ENCODE measurements at regions not wholly inside any gene's neighbourhood (a gene's known extent, or its start where the extent isn't known, plus 50 kb on each side); places are given as distances from the start of the nearest gene placed in this dataset.

GRCh38 chr9:14007190-14007769 is 306.7 kb downstream of the NFIB start:
- DNase-seq (ENCODE audit: low read depth) = no peak
- no peak for TF ChIP-seq CTCF (conservative IDR thresholded peaks at IDR 0.05; ENCODE audit: low read depth, low read length)
- no peak overlapping the region for H3K4me3 ChIP-seq (ENCODE audit: low read depth, low read length)

GRCh38 chr9:14006386-14007187 is 307.4 kb downstream of the NFIB start:
- no peak for TF ChIP-seq CTCF (conservative IDR thresholded peaks at IDR 0.05; ENCODE audit: low read depth, low read length)
- DNase-seq (ENCODE audit: low read depth) = no peak
- no peak overlapping the region for H3K4me3 ChIP-seq (ENCODE audit: low read depth, low read length)

DNA sequence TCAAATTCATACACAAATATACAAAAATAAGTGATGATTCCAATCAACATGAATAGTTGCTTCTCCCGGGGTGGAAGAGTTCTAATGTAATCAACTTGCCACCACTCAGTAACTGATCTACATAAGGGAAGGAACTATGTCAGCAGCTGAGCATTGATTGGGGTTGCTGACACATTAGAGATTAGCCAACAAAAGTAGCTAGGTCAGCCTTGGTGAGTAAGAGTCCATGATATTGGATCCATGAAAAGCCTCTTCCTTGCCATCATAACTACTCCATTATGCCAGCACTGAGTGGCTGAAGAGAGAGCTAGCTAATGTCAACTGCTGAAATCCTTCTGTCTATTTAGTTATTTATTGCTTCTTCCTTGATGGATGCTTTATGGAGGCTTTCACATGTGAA is 309.8 kb downstream of the NFIB start:
- DNase-seq (ENCODE audit: low read depth) = no peak
- H3K4me3 ChIP-seq (ENCODE audit: low read depth, low read length) = no peak overlapping the region
- no peak for TF ChIP-seq CTCF (conservative IDR thresholded peaks at IDR 0.05; ENCODE audit: low read depth, low read length)

- no peak for TF ChIP-seq CTCF (conservative IDR thresholded peaks at IDR 0.05; ENCODE audit: low read depth, low read length)
- H3K4me3 ChIP-seq (ENCODE audit: low read depth, low read length) = no peak overlapping the region
- DNase-seq (ENCODE audit: low read depth) = no peak
These were observed 319.7 kb downstream of the NFIB start for GRCh38 chr9:13994240-13994639.

GRCh38 chr9:13993632-13994185 is 320.2 kb downstream of the NFIB start:
- no peak overlapping the region for H3K4me3 ChIP-seq (ENCODE audit: low read depth, low read length)
- peak; percentile 57 for DNase-seq (ENCODE audit: low read depth)

More at GRCh38 chr9:13993632-13994185, 320.2 kb downstream of the NFIB start:
- TF ChIP-seq CTCF (conservative IDR thresholded peaks at IDR 0.05; ENCODE audit: low read depth, low read length) = no peak

Measured in choroid plexus epithelial cell (primary cell).